T-helper 1 cell treated with Interleukin-12 subunit alpha and Interleukin-12 subunit beta and Interleukin-4 antibody, amounts not matched to agents 30 μg/mL and 1 μg/mL, for 36 hours (primary cell): ENCODE measurements at regions not wholly inside any gene's neighbourhood (a gene's known extent, or its start where the extent isn't known, plus 50 kb on each side); places are given as distances from the start of the nearest gene placed in this dataset.

Experiments used
- H3K27ac Mint-ChIP-seq: one replicate; pipeline ENCODE4 v1.8.0; 2021; ENCODE audit warnings: mild to moderate bottlenecking, mixed read lengths
- H3K27me3 Mint-ChIP-seq: one replicate; pipeline ENCODE4 v1.8.0; 2021; ENCODE audit warnings: low read depth, mixed read lengths
- H3K36me3 Mint-ChIP-seq: one replicate; pipeline ENCODE4 v1.8.0; 2021; ENCODE audit warnings: low read depth, mixed read lengths
- H3K4me1 Mint-ChIP-seq: one replicate; pipeline ENCODE4 v1.8.0; 2021; ENCODE audit warnings: low read depth, mixed read lengths
- H3K4me3 Mint-ChIP-seq: one replicate; pipeline ENCODE4 v1.8.0; 2021; ENCODE audit warnings: mild to moderate bottlenecking, moderate library complexity, mixed read lengths
- H3K9me3 Mint-ChIP-seq: one replicate; pipeline ENCODE4 v1.8.0; 2021; ENCODE audit warnings: mixed read lengths

GRCh38 chr10:128880159-128880725, 586.8 kb upstream of the MGMT start:
- Mint-ChIP-seq H3K4me1 (no peaks in the 10 kb centered on the region), H3K9me3 (no peaks in the 10 kb centered on the region), H3K27ac (no peak overlapping the region), H3K4me3 (no peak overlapping the region), H3K27me3 (peaks cover 4% of the 10 kb centered on the region), H3K36me3 (no peaks in the 10 kb centered on the region)

GRCh38 chr10:128881086-128881485, 586.0 kb upstream of the MGMT start:
- Mint-ChIP-seq H3K36me3 (no peaks in the 10 kb centered on the region), H3K4me1 (no peaks in the 10 kb centered on the region), H3K9me3 (no peaks in the 10 kb centered on the region), H3K4me3 (no peak overlapping the region), H3K27me3 (peaks cover 4% of the 10 kb centered on the region), H3K27ac (no peak overlapping the region)

- peaks cover 4% of the 10 kb centered on the region for H3K27me3 Mint-ChIP-seq
- no peak overlapping the region for H3K4me3 Mint-ChIP-seq
- no peaks in the 10 kb centered on the region for H3K9me3 Mint-ChIP-seq
- no peak overlapping the region for H3K27ac Mint-ChIP-seq
- no peaks in the 10 kb centered on the region for H3K4me1 Mint-ChIP-seq
- H3K36me3 Mint-ChIP-seq = no peaks in the 10 kb centered on the region
These were observed 583.6 kb upstream of the MGMT start for GRCh38 chr10:128883231-128884032.

GRCh38 chr10:128884033-128884425, 583.0 kb upstream of the MGMT start:
- H3K9me3 Mint-ChIP-seq = peaks cover 4% of the 10 kb centered on the region
- H3K27me3 Mint-ChIP-seq = peaks cover 4% of the 10 kb centered on the region
- no peaks in the 10 kb centered on the region for H3K4me1 Mint-ChIP-seq
- no peak overlapping the region for H3K4me3 Mint-ChIP-seq
- no peaks in the 10 kb centered on the region for H3K36me3 Mint-ChIP-seq
- no peak overlapping the region for H3K27ac Mint-ChIP-seq

GRCh38 chr10:128884496-128885072, 582.5 kb upstream of the MGMT start:
- H3K27me3 Mint-ChIP-seq = no peaks in the 10 kb centered on the region
- peaks cover 4% of the 10 kb centered on the region for H3K9me3 Mint-ChIP-seq
- no peak overlapping the region for H3K4me3 Mint-ChIP-seq
- H3K27ac Mint-ChIP-seq = no peak overlapping the region
- H3K4me1 Mint-ChIP-seq = no peaks in the 10 kb centered on the region
- no peaks in the 10 kb centered on the region for H3K36me3 Mint-ChIP-seq

GRCh38 chr10:128885573-128886555, 581.2 kb upstream of the MGMT start:
- Mint-ChIP-seq H3K27me3 (no peaks in the 10 kb centered on the region), H3K4me3 (no peak overlapping the region), H3K36me3 (no peaks in the 10 kb centered on the region), H3K4me1 (no peaks in the 10 kb centered on the region), H3K27ac (no peak overlapping the region), H3K9me3 (peaks cover 4% of the 10 kb centered on the region)

- Mint-ChIP-seq H3K27ac (no peak overlapping the region), H3K9me3 (peaks cover 4% of the 10 kb centered on the region), H3K27me3 (no peaks in the 10 kb centered on the region), H3K36me3 (no peaks in the 10 kb centered on the region), H3K4me1 (no peaks in the 10 kb centered on the region), H3K4me3 (no peak overlapping the region)
These were observed 579.2 kb upstream of the MGMT start for GRCh38 chr10:128887856-128888255.

- H3K4me3 Mint-ChIP-seq = no peak overlapping the region
- H3K36me3 Mint-ChIP-seq = no peaks in the 10 kb centered on the region
- no peak overlapping the region for H3K27ac Mint-ChIP-seq
- H3K27me3 Mint-ChIP-seq = no peaks in the 10 kb centered on the region
- no peaks in the 10 kb centered on the region for H3K4me1 Mint-ChIP-seq
- peaks cover 4% of the 10 kb centered on the region for H3K9me3 Mint-ChIP-seq
These were observed 575.0 kb upstream of the MGMT start for GRCh38 chr10:128892005-128892404.

GRCh38 chr10:128894641-128895040, 572.4 kb upstream of the MGMT start:
- Mint-ChIP-seq H3K36me3 (no peaks in the 10 kb centered on the region), H3K9me3 (no peaks in the 10 kb centered on the region), H3K27me3 (no peaks in the 10 kb centered on the region), H3K4me1 (no peaks in the 10 kb centered on the region), H3K4me3 (no peak overlapping the region), H3K27ac (no peak overlapping the region)

- Mint-ChIP-seq H3K4me1 (no peaks in the 10 kb centered on the region), H3K4me3 (no peak overlapping the region), H3K27ac (no peak overlapping the region), H3K27me3 (no peaks in the 10 kb centered on the region), H3K36me3 (no peaks in the 10 kb centered on the region), H3K9me3 (no peaks in the 10 kb centered on the region)
These were observed 571.6 kb upstream of the MGMT start for GRCh38 chr10:128895473-128895872.

- H3K27ac Mint-ChIP-seq = no peak overlapping the region
- H3K4me3 Mint-ChIP-seq = no peak overlapping the region
- H3K4me1 Mint-ChIP-seq = no peaks in the 10 kb centered on the region
- no peaks in the 10 kb centered on the region for H3K27me3 Mint-ChIP-seq
- H3K36me3 Mint-ChIP-seq = no peaks in the 10 kb centered on the region
- no peaks in the 10 kb centered on the region for H3K9me3 Mint-ChIP-seq
These were observed 570.8 kb upstream of the MGMT start for GRCh38 chr10:128896116-128896795.

GRCh38 chr10:128896963-128897362, 570.1 kb upstream of the MGMT start:
- Mint-ChIP-seq H3K27ac (no peak overlapping the region), H3K9me3 (no peaks in the 10 kb centered on the region), H3K27me3 (no peaks in the 10 kb centered on the region), H3K4me3 (no peak overlapping the region), H3K4me1 (peaks cover 1% of the 10 kb centered on the region), H3K36me3 (no peaks in the 10 kb centered on the region)

GRCh38 chr10:128897401-128898129, 569.5 kb upstream of the MGMT start:
- Mint-ChIP-seq H3K27me3 (no peaks in the 10 kb centered on the region), H3K4me3 (no peak overlapping the region), H3K4me1 (peaks cover 2% of the 10 kb centered on the region), H3K9me3 (no peaks in the 10 kb centered on the region), H3K36me3 (no peaks in the 10 kb centered on the region), H3K27ac (no peak overlapping the region)
